GM12891 (cell line): ENCODE measurements at regions not wholly inside any gene's neighbourhood (a gene's known extent, or its start where the extent isn't known, plus 50 kb on each side); places are given as distances from the start of the nearest gene placed in this dataset.

Source experiments
- POLR2A ChIP-seq: IDR thresholded peaks from 2 replicates; pipeline ENCODE4 v1.6.1; 2011; ENCODE audit warnings: low read depth, low read length, control low read depth
- POLR2AphosphoS5 ChIP-seq: IDR thresholded peaks from 2 replicates; pipeline ENCODE4 v1.6.1; 2011; ENCODE audit warnings: low read depth, low read length, control low read depth

DNA sequence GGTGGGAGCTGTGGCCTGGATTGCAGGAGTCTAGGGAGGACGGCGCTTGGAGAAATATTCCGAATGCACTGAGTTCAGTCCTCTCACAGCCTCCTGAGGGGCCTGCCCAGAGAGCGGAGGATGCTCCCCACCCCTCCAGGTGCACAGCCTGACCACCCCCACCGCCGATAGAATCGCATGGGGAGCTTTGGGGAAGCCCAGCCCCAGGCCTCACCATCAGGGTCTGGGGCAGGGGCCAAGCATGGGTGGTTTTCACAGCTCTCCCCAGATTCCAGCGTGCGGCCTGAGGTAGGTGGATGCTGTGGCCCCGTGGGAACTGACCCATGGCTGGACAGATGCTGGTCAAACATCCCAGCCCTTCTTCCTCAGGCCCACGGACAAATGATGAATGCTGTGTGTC lies 79.9 kb upstream of the OLFM1 start:
- TF ChIP-seq POLR2A (no peak), POLR2AphosphoS5 (no peak)
